Activated CD4-positive, alpha-beta T cell treated with anti-CD3 and anti-CD28 coated beads, Interleukin-2, amount 50 U/mL, for 48 hours (primary cell): ENCODE measurements at regions not wholly inside any gene's neighbourhood (a gene's known extent, or its start where the extent isn't known, plus 50 kb on each side); places are given as distances from the start of the nearest gene placed in this dataset.
"Not testable (repeated sequence)": the region's sequence is repeated elsewhere in the genome, so short reads cannot be mapped to it uniquely, and the experiment has no call there.

Experiments
- DNase-seq, 2 experiments: peaks; one replicate each; pipeline ENCODE4 v3.0.0-alpha.2; 2020

DNA sequence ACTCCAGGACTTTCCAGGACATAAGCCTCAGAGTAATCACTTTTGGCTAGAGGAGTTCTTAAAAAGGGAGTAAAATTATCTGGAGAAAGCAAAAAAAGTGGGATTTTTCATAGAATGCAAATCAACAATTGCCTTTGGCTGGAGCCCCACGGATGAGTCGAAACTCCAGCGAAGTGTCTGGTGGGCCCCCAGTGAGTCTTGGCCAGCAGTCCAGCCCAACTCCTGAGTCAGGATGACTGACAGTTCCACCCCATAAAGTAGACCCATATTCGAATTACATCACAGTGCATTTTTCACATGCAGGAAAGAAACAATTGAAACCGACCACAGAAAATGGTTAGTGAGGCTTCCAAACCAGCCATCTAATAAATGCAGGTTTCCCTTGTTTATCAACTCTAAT, 265.7 kb downstream of the BCL11B start:
- no peak for DNase-seq

DNA sequence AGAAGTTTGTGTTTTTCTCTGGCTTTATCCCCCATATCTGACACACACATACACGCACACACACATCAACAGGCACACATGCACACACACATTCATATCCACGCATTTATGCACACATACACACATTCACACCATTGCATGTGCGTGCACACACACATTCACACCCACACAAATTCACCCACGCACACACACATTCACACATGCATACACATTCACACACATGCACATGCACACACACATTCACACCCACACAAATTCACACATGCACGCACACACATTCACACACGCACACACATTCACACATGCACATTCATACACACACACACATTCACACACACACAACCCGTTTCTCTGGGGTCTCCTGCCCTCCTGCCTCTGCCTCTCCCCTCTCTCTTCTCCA, 264.2 kb downstream of the BCL11B start:
- no peak for DNase-seq

DNA sequence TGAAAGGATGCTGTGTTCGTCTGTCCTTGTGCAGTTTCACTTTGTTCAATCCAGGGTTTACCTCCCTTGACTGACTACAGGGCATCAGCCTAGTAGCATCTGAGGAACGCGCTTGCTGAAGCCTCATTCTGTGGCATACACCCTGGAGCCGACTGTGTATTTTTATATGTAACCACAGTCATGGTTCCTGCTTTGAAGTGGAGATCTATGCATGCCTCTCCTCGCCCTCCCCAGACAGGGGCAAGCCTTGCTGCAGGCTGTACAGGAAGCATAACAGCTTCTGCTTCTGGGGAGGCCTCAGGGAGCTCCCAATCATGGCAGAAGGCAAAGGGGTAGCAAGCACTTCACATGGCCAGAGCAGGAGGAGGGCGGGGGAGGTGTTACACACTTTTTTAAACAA, 262.1 kb downstream of the BCL11B start:
- no peak for DNase-seq

DNA sequence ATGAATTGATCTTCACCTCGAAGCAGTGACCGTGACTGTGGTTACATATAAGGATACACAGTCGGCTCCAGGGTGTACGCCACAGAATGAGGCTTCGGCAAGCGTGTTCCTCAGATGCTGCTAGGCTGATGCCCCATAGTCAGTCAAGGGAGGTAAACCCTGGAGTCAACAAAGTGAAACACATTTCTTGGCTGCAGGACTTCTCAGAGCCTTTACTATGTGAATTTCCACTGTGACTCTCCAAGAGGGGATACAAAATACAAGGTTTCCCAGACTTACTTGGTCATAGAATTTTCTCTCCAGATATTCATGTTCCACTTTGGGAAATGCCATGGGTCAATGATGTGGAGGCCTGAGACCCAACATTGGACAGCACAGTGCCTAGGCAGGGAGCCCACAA, 260.6 kb downstream of the BCL11B start:
- no peak for DNase-seq

DNA sequence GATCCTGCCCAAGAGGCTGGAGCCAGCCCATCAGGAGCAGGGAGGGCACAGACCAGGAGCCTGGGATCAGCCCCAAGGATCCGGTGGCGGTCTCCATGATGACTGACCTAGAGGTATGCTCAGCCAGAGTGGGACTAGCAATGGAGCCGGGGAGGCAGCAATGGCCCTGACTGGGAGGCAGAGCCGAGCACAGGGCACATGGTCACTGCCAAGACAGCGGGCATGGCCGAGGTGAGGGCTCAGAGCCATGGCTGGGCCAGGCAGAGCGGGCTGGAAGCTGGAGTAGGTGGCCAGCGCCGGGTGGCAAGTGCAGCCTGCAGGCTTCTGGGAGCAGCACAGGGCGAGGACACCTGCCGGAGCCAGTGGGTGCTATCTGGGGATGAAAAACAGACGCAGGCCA, 259.3 kb downstream of the BCL11B start:
- DNase-seq = no peak

DNA sequence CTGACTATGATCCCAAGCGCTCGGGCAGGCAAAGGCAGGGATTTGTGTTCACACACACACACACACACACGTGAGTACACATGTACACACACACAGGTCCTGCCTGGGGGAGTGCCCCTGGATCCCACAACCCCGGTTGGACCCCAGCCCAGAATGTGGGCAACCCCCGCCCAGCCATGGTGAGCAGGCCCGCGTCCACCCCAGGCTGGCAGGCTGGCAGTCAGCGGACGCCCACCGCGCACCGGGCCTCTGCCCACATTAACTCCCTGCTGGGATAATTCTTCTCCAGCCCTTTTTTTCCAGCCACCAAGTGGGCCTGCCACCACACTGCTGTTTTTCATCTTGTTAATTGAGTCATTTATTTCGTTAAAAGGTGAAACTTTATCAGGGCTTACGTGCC, 256.2 kb downstream of the BCL11B start:
- no peak for DNase-seq

DNA sequence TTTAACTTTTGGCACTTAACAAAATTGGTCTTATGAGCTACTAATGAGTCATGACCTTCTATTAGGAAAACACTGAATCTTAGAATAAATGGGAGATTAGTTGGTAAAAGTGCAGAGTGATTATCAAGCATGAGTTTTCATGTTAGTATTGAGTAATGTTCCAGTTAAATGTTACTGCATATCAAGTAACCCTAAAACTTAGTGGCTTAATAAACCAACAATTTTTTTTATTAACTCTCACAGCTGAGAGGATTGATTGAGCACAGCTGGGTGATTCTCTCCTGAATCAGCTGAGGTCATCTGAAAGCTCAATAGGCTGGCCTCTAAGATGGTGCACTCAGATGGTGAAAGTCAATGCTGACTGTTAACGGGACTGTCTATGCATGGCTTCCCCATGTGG, 248.6 kb downstream of the BCL11B start:
- DNase-seq = no peak

DNA sequence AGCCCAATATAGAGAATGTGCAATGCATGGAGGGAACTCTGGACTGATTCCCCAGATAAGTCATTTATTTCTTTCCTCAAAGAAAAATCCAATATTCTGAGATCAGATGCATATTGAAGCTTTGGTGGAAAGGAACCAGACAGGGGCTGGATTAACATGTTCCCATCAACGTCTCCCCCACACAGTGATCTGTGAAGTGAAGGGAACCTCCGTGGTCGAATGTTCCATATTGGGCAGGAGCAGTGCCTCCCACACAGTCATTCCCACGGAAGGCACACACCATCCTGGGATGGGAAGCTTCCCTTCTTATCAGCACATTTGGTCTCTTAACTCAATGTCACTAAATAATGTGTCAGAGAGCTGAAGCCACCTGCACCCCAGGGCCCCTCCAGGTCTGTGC, 247.1 kb downstream of the BCL11B start:
- no peak for DNase-seq

DNA sequence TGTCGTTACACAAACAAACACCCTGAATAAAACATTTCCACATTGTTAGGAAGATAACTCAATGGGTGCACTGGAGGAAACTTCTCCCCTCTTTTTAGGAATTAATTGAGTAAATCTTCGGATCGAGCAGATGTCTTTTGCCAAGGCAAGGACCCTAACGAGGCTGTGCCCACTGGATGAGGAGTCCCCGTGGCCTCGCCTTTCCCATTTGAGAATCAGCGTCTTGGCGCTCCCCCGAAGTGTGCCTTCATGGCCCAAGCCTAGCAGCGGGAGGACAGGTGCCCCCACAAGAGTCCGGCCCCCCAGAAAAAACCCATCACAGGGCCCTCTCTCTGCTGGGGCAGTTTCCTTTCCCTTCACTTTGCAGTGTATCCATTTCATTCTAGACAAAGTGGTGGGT, 246.6 kb downstream of the BCL11B start:
- no peak for DNase-seq

DNA sequence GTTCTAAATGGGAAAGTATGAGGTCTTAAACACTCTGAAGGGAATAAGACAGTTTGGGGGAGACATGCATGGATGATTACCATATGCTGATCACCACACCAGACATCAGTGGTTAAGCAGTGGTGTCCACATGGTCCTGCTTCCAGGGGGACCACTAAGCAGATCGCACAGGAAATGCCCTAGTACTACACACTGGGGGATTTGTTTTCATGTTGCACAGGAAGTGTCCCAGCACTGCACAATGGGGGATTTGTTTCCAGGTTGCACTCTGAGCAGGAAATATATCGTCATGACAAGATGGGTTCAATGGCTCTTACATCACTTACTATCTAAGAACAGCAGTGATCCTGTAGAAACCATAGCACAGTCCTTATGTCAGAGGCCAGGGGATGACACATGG, 245.5 kb downstream of the BCL11B start:
- peak; percentile 9 to 21 for DNase-seq

DNA sequence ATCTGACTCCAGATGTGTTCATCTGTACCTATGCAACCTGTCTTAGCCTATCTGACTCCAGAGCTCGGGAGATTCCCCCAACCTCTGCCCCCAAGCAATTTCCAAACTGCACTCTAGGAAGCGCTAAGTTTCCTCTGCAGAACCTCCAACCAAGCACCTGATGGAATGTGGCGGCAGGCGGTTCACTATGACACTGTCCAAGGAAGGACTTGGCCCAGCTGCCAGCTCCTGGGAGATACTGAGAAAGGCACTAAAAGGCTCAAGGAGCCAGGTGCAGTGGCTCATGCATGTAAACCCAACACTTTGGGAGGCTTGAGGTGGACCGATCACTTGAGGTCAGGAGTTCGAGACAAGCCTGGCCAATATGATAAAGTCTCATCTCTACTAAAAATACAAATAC, 244.0 kb downstream of the BCL11B start:
- no peak for DNase-seq

DNA sequence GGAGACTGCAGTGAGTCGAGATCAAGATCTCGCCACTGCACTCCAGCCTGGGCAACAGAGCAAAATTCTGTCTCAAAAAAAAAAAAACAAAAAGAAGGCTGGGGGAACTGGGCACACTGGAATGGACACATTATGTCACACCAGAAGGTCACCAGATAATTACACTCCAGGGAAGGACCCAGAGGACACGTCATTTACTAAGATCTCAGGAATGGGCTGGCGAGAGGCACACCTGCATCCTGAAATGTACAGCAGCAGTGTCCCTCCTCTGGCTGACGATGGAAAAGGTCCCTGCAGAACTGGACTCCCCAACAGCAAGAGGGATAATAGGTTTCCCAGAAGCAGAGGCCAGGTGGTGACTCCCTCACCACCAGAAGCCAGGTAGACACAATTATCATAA, 243.5 kb downstream of the BCL11B start:
- no peak for DNase-seq

DNA sequence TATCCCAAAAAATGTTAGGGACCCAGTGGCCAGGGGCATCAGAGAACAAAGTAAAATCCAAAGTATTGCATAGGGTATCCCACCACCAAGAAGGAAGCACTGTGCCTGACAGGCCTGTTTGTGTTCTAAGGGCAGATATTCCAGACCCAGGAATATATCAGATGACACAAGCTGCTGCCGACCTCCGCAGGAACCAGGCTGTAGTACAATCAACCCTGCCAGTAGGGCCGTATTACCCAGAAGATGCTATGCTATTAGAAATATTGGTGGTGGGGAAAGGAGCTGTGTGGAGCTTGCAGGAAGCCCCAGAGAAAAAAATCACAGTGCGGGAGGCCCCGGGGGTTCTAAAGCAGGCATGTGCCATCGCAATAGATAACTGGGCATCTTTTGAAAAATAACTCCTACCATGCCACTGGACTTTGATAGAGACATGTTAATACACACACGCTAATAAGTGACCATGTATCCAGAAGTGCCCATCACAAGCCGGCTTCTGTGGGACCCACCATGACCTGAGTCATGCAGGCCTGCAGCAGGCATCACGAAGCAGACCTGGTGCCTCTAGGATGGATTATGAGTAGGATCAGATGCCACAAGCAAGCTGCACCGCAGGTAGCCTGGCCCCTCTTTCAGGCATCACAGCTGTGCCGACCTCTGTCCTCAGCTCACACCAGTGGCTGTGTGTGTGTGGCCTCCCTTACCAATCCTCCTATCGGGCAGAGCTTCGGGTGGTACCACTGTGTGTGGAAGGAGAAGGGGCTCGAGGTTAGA, 242.7 kb downstream of the BCL11B start:
- DNase-seq = no peak

DNA sequence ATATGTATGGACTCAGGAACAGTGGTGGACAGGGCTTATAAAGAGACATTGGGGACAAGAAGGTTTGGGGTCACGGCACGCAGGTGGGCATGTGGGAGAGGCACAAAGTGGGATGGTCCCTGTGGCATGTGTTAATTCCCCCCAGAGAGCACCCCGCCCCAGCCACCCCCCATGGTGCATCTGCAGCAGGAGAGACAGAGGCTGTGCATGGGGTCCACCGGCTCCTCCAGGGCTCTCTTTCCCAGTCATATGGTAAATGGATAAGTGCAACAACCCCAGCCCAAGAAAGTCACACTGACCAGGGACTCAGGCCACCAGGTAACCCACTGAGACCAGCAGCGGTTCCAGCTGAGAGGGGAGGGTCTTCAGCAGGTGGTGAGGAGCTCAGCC, 242.1 kb downstream of the BCL11B start:
- no peak for DNase-seq

DNA sequence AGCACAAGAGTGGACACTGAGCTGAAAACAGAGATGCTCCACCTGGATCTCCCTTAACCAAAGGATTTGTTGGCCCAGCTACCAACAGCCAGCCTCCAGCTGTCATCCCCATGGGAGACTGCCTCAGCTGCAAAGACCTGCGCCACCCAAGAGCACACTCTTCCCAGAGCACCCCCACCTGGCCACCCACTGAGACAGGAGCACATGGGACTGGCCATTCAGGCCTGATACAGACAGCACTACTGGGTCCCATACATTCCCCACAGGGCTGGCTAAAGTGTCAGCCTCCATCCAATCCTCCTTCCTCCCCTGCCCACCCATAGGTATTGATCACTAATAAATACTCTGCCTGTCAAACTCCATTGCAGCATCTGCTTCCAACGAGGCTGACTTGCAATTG, 241.5 kb downstream of the BCL11B start:
- DNase-seq = no peak

DNA sequence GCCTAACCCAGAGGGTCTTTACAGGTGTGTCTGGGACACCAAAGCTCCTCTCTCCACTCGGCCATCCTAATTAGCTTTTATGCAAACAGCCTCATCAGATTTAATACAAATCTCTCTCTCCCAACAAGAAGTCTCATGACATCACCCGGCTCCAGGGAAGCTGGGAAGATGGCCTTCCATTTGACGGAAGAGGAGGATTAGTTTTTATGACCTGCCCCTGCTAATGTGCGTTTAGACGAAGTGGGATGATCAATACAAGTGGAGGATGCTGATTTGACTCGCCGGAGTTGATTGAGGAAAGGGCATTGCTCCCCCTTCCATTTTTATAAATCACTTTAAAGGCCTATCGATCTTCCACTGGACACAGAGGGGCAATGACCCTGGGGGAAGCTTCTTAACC, 239.2 kb downstream of the BCL11B start:
- DNase-seq = no peak

DNA sequence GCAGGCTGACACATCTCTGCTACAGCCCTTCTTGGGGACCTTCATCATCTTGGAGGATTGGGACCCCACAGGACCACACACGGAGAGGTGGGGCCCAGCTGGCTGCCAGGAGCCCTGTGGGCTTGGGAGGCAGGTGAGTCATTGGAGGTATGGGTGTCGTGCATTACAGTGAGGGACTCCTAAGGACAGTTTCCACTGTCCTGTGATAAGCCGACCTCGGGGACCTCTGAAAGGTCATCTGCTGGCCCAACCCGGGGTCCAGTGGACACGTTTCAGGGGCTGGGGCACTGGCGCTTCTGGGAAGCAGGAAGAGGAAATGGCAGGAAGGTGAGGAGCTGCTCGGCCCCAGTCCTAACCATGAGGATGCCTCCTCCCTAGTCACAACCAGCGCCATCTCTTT, 238.0 kb downstream of the BCL11B start:
- DNase-seq = no peak

DNA sequence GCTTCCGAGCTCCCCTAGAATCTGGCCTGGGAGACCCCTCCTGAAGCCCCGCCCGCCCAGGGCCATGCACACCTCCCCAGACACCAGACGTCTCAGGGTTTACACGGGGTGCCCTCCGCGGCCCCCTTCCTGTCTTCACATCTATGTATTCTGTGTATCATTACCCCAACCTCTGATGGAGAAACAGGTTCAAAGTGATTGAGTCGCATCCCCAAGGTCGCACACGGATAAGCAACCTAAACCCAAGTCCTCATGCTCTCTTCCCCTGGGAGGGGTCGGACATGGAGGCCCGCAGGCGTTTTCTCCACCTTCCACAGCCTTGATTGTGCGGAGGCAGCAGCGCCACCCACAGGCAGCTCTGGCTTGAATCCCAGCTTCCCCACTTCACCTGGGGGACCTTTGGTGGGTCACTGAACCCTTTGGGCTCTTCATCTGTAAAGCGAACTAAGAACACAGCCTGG, 237.3 kb downstream of the BCL11B start:
- DNase-seq = no peak

DNA sequence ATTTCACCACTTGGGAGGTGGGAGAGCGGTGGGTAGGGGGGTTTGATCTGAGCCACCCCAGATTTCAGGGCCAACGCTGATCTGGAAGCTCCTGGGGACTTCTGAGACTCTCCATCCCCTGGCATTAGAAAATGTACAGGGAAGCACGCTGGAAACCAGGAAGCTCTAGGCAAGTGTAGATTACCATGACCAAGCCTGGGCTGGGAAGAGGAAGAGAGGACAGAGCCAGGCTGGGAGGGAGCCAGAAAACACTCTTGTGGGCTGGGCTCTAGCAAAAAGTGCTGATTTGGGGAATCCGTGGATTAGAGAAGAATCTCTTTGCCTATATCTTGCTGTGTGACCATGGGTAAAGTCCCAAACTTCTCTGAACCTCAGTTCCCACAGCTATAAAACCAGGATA, 236.7 kb downstream of the BCL11B start:
- no peak for DNase-seq

DNA sequence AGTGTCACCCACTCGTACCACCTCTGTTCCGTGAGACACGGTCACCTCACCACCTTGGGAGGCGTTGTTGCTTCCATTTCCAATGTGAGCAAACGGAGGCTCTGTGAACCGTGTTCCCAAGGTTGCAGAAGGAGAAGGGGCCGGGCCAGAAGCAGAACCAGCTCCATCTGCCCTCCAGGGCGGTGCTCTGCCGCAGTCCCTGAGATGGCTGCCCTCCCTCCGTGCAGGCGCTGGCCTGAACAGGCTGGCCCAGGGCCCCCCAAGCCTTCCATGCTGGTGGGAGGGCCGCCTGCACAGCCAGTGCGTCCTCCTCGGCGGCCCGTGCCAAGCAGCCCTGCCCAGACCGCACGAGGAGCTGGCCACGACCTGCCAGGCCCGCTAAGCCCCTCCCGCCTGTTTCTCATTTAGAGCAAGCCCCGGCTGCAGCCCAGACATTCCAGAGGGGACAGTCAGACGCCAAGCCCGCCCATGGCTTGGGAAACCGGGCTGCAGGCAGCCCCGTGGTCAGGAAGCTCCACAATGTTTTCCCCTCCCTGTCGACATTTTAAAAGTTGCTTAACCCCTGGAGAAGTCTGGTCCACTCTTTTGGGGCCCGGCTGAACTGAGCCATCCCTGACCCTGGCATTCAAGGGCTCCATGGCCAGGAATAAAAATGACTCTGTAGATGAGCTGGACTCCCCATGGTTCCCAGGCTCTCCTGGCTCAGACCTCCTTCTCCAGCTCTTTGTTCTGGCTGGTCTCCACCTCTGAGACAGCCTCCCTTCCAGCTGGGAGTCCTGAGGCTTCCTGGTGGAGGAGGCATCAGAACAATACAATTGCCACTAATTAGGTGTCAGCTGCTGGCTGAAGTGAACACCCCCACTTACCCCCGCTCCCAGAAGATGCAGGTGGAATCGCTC, 236.0 kb downstream of the BCL11B start:
- no peak for DNase-seq

DNA sequence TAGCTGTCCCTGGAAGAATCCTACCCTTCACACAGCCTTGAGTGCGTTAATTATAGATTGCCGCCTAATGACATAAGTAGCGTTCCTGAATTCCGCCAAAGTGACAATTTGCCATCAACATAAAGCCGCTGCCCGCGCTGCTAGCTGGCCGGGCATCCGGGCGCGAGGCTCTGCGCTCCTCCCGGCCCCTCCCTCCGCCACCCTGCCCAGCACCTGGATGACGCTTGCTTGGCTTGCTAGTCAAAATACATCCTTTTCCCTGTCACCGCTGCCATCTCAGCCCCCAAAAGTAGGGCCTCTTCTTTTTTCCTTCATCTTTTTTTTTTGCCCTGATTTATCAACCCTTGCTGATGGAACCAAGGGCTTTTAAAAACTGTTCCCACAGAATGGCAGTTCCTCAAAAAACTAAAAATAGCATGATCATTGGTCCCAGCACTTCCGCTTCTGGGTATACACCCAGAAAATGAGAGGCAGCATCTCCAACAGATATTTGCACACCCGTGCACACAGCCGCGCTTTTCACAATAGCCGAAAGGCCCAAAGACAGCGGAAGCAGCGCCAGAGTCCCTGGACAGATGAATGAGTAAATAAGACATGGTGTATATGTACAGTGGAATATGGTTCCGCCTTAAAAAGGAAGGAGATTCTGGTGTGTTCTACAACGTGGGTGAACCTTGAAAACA, 235.2 kb downstream of the BCL11B start:
- no peak for DNase-seq

DNA sequence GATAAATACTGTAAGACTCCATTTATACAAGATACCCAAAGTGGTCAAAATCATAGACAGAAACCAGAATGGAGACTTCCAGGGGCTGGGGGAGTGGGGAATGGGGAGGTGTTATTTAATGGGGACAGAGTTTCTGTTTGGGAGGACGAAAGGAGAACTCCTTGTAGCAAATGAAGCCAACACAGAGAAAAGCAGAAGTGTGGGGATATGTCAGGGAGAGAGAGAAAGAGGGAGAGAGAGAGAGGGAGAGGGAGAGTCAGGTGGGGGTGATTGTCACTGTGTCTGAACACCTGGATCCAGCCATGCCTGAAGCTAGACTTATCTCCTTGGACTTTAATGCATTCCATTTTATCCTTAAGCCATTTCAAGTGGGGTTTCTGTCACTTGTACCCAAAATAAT, 234.7 kb downstream of the BCL11B start:
- not testable (repeated sequence) for DNase-seq

DNA sequence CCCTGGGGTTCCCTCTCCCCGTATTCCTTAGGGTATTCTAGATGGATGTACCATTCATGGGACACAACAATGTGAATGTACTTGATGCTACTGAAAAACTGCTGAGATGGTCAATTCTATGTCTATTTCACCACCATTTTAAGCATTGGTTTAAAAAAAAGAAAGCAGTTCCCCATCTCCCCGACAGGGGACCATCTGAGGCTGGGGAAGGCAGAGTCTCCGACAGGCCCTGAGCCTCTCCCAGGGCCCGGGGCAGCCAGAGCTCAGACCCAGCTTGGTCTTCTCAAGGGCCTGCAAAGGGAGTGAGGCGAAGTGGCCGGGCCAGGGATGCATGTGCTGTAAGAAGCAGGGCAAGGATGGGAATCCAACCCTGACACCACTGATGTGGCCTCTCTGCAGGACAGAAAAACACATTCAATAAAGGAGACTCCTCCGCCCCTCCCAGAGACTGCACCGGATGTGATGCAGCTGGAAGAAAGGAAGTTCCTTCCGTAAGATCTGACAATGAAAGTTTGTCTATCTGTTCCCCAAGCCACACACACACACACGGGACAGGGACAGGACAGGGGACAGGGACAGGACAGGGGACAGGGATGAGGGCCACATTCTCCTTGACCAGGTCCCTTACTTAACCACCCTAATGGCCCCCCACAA, 234.1 kb downstream of the BCL11B start:
- DNase-seq = no peak
